Fibroblast of mammary gland (primary cell): ENCODE measurements at regions not wholly inside any gene's neighbourhood (a gene's known extent, or its start where the extent isn't known, plus 50 kb on each side); places are given as distances from the start of the nearest gene placed in this dataset.
A peak's percentile ranks its signal among the peaks of the same experiment; 100 is the strongest.

Experiments
- DNase-seq: peaks from one replicate; pipeline ENCODE4 v3.0.0-alpha.2; 2010; ENCODE audit warnings: low read depth
- H3K4me3 ChIP-seq: 2 replicates; pipeline ENCODE4 v1.5.1; 2011; ENCODE audit warnings: low read depth, mild to moderate bottlenecking, low read length, moderate library complexity; ENCODE audit not compliant: control insufficient read depth
- CTCF ChIP-seq: conservative IDR thresholded peaks from 2 replicates; pipeline ENCODE4 v1.5.1; 2011; ENCODE audit warnings: low read depth, low read length, inconsistent platforms; ENCODE audit not compliant: control insufficient read depth, insufficient read depth

DNA sequence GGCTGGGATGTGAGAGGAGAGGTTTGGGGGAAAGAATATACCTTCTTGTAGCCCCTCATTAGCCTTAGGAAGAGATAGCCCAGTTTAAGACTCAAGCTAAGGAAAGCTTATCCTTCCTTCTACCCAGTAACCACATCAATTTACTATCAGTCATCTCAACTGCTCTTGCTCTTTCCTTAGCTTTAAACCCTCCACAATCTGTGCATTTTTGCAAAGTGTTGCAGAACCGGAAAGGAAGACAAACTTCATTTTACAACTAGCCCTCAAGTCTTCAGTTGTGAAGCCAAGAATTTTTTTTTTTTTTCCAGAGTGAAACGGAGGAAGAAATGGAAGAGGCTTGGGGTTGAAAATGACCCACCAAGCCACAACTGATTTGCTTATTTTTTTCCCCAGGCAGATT lies 137.0 kb upstream of the LMO4 start:
- TF ChIP-seq CTCF = no peak
- DNase-seq = no peak
- H3K4me3 ChIP-seq = no peak overlapping the region

DNA sequence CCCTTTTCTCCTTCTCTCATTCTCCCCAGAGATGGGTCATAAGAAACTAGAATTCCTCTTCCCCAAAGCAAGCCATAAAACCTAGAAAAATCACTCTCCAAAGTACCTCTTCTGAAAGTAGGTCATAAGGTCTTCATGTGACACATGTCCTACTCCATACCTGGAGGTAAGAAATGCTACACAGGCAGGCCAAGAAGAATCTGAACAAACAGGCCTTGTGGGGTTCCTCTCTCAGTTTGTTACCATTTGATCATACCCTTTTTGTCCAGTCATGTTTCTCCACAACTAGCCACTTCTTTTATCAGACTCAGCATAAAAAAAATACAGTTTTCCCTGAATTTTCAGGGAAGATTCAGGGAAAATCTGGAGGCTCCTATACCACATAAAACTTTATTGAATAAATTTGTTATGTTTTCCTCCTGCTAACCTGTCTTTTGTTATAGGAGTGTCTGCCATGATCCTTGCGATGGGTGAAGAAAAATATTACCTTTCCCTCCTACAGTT lies 134.4 kb upstream of the LMO4 start:
- TF ChIP-seq CTCF = no peak
- no peak overlapping the region for H3K4me3 ChIP-seq
- DNase-seq = no peak

- DNase-seq = no peak
- H3K4me3 ChIP-seq = no peak overlapping the region
- no peak for TF ChIP-seq CTCF
Measured at GRCh38 chr1:87194856-87195255, 133.8 kb upstream of the LMO4 start.

DNA sequence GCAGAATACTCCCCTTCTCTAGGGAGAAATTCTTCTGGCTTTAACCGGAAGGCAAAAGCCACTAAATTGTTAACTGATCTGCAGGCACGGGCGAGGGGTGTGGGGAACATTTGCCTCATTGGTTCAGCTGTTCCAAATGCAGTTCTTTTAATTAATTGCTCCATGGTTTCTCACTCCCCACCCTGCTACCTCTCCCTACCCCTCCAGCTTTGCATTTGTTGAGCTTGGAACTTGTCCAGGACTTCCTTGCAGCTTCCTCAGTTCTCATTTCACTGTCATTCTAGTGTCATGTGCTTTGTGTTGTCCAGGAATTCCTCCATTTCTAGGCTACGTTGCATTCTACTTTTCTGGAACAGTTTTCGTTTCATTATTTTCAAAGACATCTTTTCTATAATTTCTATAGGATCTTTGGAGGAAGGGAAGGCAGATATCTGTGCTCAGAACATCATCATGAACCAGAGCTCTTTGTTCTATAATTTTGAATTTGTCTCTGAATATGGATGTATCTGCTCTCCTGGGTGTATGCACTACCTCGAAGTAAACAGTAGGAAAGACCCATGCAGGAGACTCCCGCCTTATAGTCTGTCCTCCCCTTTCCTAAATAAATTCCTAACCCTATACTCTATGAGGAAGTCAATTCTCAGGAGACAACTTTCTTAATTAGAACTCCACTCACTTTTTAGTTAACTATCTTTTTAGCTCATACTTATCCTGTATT lies 132.4 kb upstream of the LMO4 start:
- H3K4me3 ChIP-seq = no peak overlapping the region
- no peak for TF ChIP-seq CTCF
- DNase-seq = no peak

GRCh38 chr1:87197156-87197555 lies 131.5 kb upstream of the LMO4 start:
- DNase-seq = peak; percentile 72
- TF ChIP-seq CTCF = no peak
- H3K4me3 ChIP-seq = no peak overlapping the region

DNA sequence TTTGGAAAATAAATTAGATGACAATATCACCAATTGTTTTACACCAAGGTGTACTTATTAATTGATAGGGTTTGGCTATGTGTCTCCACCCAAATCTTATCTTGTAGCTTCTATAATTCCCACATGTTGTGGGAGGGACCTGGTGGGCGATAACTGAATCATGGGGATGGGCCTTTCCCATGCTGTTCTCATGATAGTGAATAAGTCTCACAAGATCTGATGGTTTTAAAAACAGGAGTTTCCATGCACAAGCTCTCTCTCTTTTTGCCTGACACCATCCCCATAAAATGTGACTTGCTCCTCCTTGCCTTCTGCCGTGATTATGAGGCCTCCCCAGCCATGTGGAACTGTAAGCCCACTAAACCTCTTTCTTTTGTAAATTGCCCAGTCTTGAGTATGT lies 131.0 kb upstream of the LMO4 start:
- peak; percentile 12 for DNase-seq
- no peak overlapping the region for H3K4me3 ChIP-seq
- no peak for TF ChIP-seq CTCF
